Mesendoderm (in vitro differentiated cells): ENCODE measurements at regions not wholly inside any gene's neighbourhood (a gene's known extent, or its start where the extent isn't known, plus 50 kb on each side); places are given as distances from the start of the nearest gene placed in this dataset.

ENCODE experiments used
- DNase-seq: peaks from one replicate; pipeline ENCODE4 v3.0.0; 2013
- H2AK5ac ChIP-seq: 2 replicates; pipeline ENCODE4 v1.6.1; 2013; ENCODE audit warnings: low read length, inconsistent platforms
- H2BK120ac ChIP-seq: 2 replicates; pipeline ENCODE4 v1.6.1; 2013; ENCODE audit warnings: low read depth, mild to moderate bottlenecking, low read length, moderate library complexity, mixed read lengths
- H2BK15ac ChIP-seq: replicated peaks from 2 replicates; pipeline ENCODE4 v1.6.1; 2013; ENCODE audit warnings: low read depth, mild to moderate bottlenecking, moderate library complexity
- H2BK5ac ChIP-seq: 2 replicates; pipeline ENCODE4 v1.6.1; 2013; ENCODE audit warnings: low read length, inconsistent platforms
- H3K18ac ChIP-seq: 2 replicates; pipeline ENCODE4 v1.6.1; 2013; ENCODE audit warnings: mild to moderate bottlenecking, low read length, mixed read lengths
- H3K23ac ChIP-seq: one replicate; pipeline ENCODE4 v1.6.1; 2013; ENCODE audit warnings: low read length
- H3K27ac ChIP-seq: 2 replicates; pipeline ENCODE4 v1.5.1; 2013; ENCODE audit warnings: low read depth, mild to moderate bottlenecking, inconsistent platforms, low read length, moderate library complexity
- H3K27me3 ChIP-seq: 2 replicates; pipeline ENCODE4 v1.6.1; 2013; ENCODE audit warnings: low read length, control low read depth, mild to moderate bottlenecking, inconsistent platforms; ENCODE audit not compliant: insufficient read depth, poor library complexity
- H3K36me3 ChIP-seq: 2 replicates; pipeline ENCODE4 v1.6.1; 2013; ENCODE audit warnings: low read length, inconsistent platforms; ENCODE audit not compliant: control insufficient read depth, insufficient read depth
- H3K4ac ChIP-seq: one replicate; pipeline ENCODE4 v1.6.1; 2013; ENCODE audit warnings: low read depth, mild to moderate bottlenecking, low read length, moderate library complexity
- H3K4me1 ChIP-seq: 2 replicates; pipeline ENCODE4 v1.6.1; 2013; ENCODE audit warnings: low read depth, low read length, inconsistent platforms; ENCODE audit not compliant: control insufficient read depth
- H3K4me2 ChIP-seq: 2 replicates; pipeline ENCODE4 v1.6.1; 2013; ENCODE audit warnings: low read length
- H3K4me3 ChIP-seq: 2 replicates; pipeline ENCODE4 v1.5.1; 2013; ENCODE audit warnings: mild to moderate bottlenecking, low read length
- H3K56ac ChIP-seq: one replicate; pipeline ENCODE4 v1.6.1; 2013; ENCODE audit warnings: low read length
- H3K79me1 ChIP-seq: 2 replicates; pipeline ENCODE4 v1.6.1; 2013; ENCODE audit warnings: low read length, inconsistent platforms
- H3K79me2 ChIP-seq: 2 replicates; pipeline ENCODE4 v1.6.1; 2013; ENCODE audit warnings: mild to moderate bottlenecking, low read length; ENCODE audit not compliant: control insufficient read depth, insufficient read depth
- H3K9ac ChIP-seq: 2 replicates; pipeline ENCODE4 v1.6.1; 2013; ENCODE audit warnings: low read length, inconsistent platforms
- H4K5ac ChIP-seq: one replicate; pipeline ENCODE4 v1.6.1; 2013; ENCODE audit warnings: low read length
- H4K8ac ChIP-seq: one replicate; pipeline ENCODE4 v1.6.1; 2013; ENCODE audit warnings: low read depth, mild to moderate bottlenecking, control low read depth, low read length, moderate library complexity
- WGBS: extraction: QIAGEN DNeasy Blood & Tissue Kit; methylation state at CpG from one replicate; pipeline ENCODE4 v1.1.7; 2013; ENCODE audit warnings: low lambda C conversion rate, missing lambda C conversion rate; ENCODE audit not compliant: insufficient coverage; ENCODE audit errors: extremely low coverage; 5-methylcytosine and 5-hydroxymethylcytosine counted together

- Histone ChIP-seq H3K4me2 (no peak overlapping the region), H3K79me2 (no peaks in the 10 kb centered on the region), H4K5ac (no peak overlapping the region), H3K4me1 (no peaks in the 10 kb centered on the region), H2BK15ac (no peak overlapping the region), H3K56ac (no peak overlapping the region), H2AK5ac (no peak overlapping the region), H3K79me1 (no peaks in the 10 kb centered on the region), H3K18ac (no peak overlapping the region), H3K36me3 (no peaks in the 10 kb centered on the region), H3K9ac (no peak overlapping the region), H3K27me3 (no peaks in the 10 kb centered on the region), H2BK120ac (no peak overlapping the region), H4K8ac (no peak overlapping the region), H3K4ac (no peak overlapping the region), H2BK5ac (no peak overlapping the region), H3K27ac (no peak overlapping the region), H3K23ac (no peak overlapping the region), H3K4me3 (no peak overlapping the region)
- no peak for DNase-seq
- no CpG with 5 or more reads among the region's 1 CpG for WGBS
These were observed 545.7 kb downstream of the ZEB2 start for GRCh38 chr2:143974262-143974661.

DNA sequence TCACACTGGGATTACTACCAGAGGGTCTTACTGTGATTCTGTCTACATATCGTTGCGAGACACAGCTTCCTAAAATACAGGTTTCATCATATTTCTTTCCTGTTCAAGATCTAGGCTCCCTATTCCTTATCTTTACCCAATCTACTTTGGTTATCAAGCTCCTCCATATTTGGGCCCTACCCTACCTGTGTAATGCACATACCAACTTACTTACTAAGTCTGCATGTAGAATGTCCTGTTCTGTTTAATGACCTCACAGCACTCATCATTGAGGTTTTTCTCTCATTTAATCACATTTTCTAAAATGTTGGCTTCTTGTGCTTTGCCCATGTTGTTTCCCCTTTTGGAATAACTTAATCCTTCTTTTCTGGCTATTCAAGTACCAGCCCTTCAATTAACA, 551.1 kb downstream of the ZEB2 start:
- no peaks in the 10 kb centered on the region for H3K36me3 ChIP-seq
- WGBS: no CpG with 5 or more reads among the region's 2 CpGs
- no peaks in the 10 kb centered on the region for H3K79me2 ChIP-seq
- no peaks in the 10 kb centered on the region for H3K4me1 ChIP-seq
- no peak overlapping the region for H2BK120ac ChIP-seq
- H4K8ac ChIP-seq: no peak overlapping the region
- no peaks in the 10 kb centered on the region for H3K27me3 ChIP-seq
- no peak overlapping the region for H3K4ac ChIP-seq
- H3K27ac ChIP-seq: no peak overlapping the region
- no peak overlapping the region for H3K18ac ChIP-seq
- no peak overlapping the region for H2BK15ac ChIP-seq
- H3K56ac ChIP-seq: no peak overlapping the region
- no peak overlapping the region for H3K4me2 ChIP-seq
- DNase-seq: no peak
- no peak overlapping the region for H3K23ac ChIP-seq
- no peak overlapping the region for H3K9ac ChIP-seq
- H4K5ac ChIP-seq: no peak overlapping the region
- no peak overlapping the region for H2BK5ac ChIP-seq
- no peaks in the 10 kb centered on the region for H3K79me1 ChIP-seq
- H2AK5ac ChIP-seq: no peak overlapping the region
- no peak overlapping the region for H3K4me3 ChIP-seq

DNA sequence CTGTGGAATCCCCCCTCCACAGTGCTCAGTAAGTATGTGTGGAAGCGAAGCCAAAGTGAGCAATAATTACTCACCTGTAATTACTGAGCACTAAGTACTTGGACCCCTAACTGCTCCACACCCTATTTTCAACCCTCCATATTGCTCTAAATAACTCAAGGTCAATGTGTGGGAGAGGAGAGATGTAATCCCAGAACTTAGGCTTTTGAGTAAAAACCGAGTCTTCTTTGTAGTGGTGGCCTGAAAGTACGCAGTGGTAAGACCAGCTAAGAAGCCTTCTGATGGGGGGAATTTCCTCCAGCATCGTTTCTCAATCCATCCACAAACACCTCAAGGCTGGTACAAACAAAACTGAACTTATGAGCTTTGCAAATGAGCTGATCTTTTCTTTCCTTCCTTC, 551.6 kb downstream of the ZEB2 start:
- H2BK120ac ChIP-seq: peak overlapping the region; percentile 35
- no CpG with 5 or more reads among the region's 4 CpGs for WGBS
- H3K4me2 ChIP-seq: no peak overlapping the region
- no peak overlapping the region for H3K27ac ChIP-seq
- H2BK5ac ChIP-seq: no peak overlapping the region
- no peak overlapping the region for H2BK15ac ChIP-seq
- H3K23ac ChIP-seq: no peak overlapping the region
- DNase-seq: no peak
- no peak overlapping the region for H3K4me3 ChIP-seq
- H3K79me1 ChIP-seq: no peaks in the 10 kb centered on the region
- H3K79me2 ChIP-seq: no peaks in the 10 kb centered on the region
- H4K5ac ChIP-seq: no peak overlapping the region
- H4K8ac ChIP-seq: no peak overlapping the region
- no peak overlapping the region for H3K18ac ChIP-seq
- no peaks in the 10 kb centered on the region for H3K36me3 ChIP-seq
- no peak overlapping the region for H2AK5ac ChIP-seq
- no peaks in the 10 kb centered on the region for H3K27me3 ChIP-seq
- H3K9ac ChIP-seq: no peak overlapping the region
- H3K56ac ChIP-seq: no peak overlapping the region
- H3K4me1 ChIP-seq: no peaks in the 10 kb centered on the region
- no peak overlapping the region for H3K4ac ChIP-seq

DNA sequence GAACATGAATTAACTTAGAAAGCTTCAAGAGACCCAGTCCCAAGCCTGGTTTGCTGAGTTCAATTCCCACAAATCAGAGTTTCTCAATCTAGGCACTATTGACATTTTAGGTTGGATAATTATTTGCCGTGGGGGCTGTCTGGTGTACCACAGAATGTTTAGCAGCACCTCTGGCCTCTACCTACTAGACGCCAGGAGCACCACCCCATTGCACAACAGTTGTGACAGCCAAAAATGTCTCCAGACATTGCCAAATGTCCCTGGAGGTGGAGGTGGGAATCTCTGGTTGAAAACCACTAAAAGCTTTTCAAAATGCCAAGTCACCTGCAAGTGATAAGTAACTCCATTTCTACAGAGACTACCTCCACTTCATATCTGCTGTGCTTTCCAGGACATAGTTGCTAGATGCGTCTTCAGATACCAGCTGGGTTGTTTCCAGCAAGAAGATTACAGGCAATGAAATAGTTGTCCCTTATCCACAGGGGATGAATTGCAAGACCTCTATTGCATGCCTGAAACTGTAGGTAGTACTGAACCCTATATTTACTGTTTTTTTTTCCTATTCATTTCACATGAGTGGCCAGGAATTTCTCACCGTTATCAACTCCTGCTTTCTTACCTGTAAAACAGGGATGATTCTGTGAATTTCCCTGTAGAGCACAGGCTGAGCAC, 554.3 kb downstream of the ZEB2 start:
- peak; percentile 62 for DNase-seq
- Histone ChIP-seq H3K79me1 (no peaks in the 10 kb centered on the region), H4K5ac (no peak overlapping the region), H3K4me1 (no peaks in the 10 kb centered on the region), H3K23ac (no peak overlapping the region), H2AK5ac (no peak overlapping the region), H3K4ac (no peak overlapping the region), H3K79me2 (no peaks in the 10 kb centered on the region), H3K27ac (peak overlapping the region; percentile 4), H3K18ac (no peak overlapping the region), H3K4me3 (no peak overlapping the region), H3K56ac (no peak overlapping the region), H4K8ac (peak overlapping the region; percentile 65), H2BK5ac (no peak overlapping the region), H2BK120ac (no peak overlapping the region), H3K4me2 (no peak overlapping the region), H3K27me3 (no peaks in the 10 kb centered on the region), H3K9ac (no peak overlapping the region), H3K36me3 (no peaks in the 10 kb centered on the region), H2BK15ac (no peak overlapping the region)
- WGBS: no CpG with 5 or more reads among the region's 4 CpGs

GRCh38 chr2:143964891-143965290, 555.0 kb downstream of the ZEB2 start:
- Histone ChIP-seq H3K79me1 (no peaks in the 10 kb centered on the region), H3K56ac (no peak overlapping the region), H3K4me1 (no peaks in the 10 kb centered on the region), H3K27me3 (no peaks in the 10 kb centered on the region), H3K4me2 (no peak overlapping the region), H2BK5ac (no peak overlapping the region), H3K23ac (no peak overlapping the region), H3K4ac (no peak overlapping the region), H2BK15ac (no peak overlapping the region), H3K79me2 (no peaks in the 10 kb centered on the region), H3K36me3 (no peaks in the 10 kb centered on the region), H2AK5ac (no peak overlapping the region), H4K5ac (no peak overlapping the region), H2BK120ac (no peak overlapping the region), H3K18ac (no peak overlapping the region), H3K4me3 (no peak overlapping the region), H4K8ac (no peak overlapping the region), H3K9ac (no peak overlapping the region), H3K27ac (no peak overlapping the region)
- WGBS: no CpG with 5 or more reads among the region's 1 CpG
- no peak for DNase-seq

- no peak overlapping the region for H2BK120ac ChIP-seq
- no peak overlapping the region for H3K23ac ChIP-seq
- no peak overlapping the region for H3K56ac ChIP-seq
- no peaks in the 10 kb centered on the region for H3K79me1 ChIP-seq
- H3K79me2 ChIP-seq: no peaks in the 10 kb centered on the region
- H4K5ac ChIP-seq: no peak overlapping the region
- H2BK5ac ChIP-seq: no peak overlapping the region
- DNase-seq: peak; percentile 22
- H3K18ac ChIP-seq: no peak overlapping the region
- H3K36me3 ChIP-seq: no peaks in the 10 kb centered on the region
- no peaks in the 10 kb centered on the region for H3K4me1 ChIP-seq
- no peak overlapping the region for H4K8ac ChIP-seq
- no peaks in the 10 kb centered on the region for H3K27me3 ChIP-seq
- no peak overlapping the region for H3K4ac ChIP-seq
- H3K4me3 ChIP-seq: no peak overlapping the region
- no peak overlapping the region for H3K9ac ChIP-seq
- H2AK5ac ChIP-seq: no peak overlapping the region
- no peak overlapping the region for H3K4me2 ChIP-seq
- no peak overlapping the region for H2BK15ac ChIP-seq
- H3K27ac ChIP-seq: no peak overlapping the region
These were observed 559.7 kb downstream of the ZEB2 start for GRCh38 chr2:143960177-143960576.
